ENCODE measurements at regions not wholly inside any gene's neighbourhood (a gene's known extent, or its start where the extent isn't known, plus 50 kb on each side); places are given as distances from the start of the nearest gene placed in this dataset.

DNA sequence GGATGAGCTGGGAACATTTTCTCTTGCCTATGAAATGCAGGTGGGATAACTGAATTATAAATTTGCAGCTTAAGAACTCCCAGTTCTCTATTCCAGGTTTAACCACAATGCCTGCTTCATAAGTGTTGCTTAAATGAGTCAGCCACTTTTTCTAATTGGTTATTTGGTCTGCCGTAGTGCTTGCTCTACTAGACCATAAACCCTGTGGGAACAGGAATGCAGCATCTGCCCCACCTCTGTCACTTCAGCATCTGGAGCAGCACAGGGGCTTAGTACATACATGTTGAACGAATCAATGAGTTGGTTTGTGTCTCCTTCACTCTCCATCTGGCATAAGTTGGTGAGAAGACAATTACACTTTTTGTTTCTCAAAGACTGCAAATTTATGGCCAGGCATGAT is 95.2 kb upstream of the PTER start:
- Mint-ChIP-seq H3K36me3 (no peaks in the 10 kb centered on the region), H3K4me1 (ENCODE audit: low read depth) (no peaks in the 10 kb centered on the region), H3K27ac (no peak overlapping the region), H3K9me3 (no peaks in the 10 kb centered on the region), H3K27me3 (peaks cover 6% of the 10 kb centered on the region), H3K4me3 (no peak overlapping the region)
- DNase-seq = no peak
- ChIA-PET POLR2A (no interaction called here), CTCF (no interaction called here)
- intact Hi-C loops (cut with micrococcal nuclease) = no loop called here

DNA sequence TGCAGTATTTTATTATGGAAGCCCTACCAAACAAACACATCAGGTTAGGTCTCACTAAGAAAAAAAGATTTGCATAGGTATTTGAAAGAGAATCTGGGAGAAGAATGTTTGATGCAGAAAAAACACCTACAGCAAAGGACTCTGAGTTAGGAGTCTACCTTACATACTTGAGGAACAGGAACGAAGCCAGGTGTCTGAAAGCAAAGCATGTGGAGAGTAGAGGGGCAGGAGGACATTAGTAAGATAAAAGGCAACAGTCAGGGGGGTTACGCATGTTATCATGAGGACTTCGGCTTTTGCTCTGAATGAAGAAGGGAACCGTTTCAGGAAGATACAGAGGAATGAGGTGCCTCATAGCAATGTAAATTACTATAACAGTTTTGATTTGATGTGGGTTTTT is 87.9 kb upstream of the PTER start:
- Mint-ChIP-seq H3K4me1 (ENCODE audit: low read depth) (no peaks in the 10 kb centered on the region), H3K27ac (no peak overlapping the region), H3K36me3 (no peaks in the 10 kb centered on the region), H3K4me3 (no peak overlapping the region), H3K27me3 (peaks cover 4% of the 10 kb centered on the region), H3K9me3 (peaks cover 4% of the 10 kb centered on the region)
- ChIA-PET CTCF (no interaction called here), POLR2A (no interaction called here)
- no peak for DNase-seq
- intact Hi-C loops (cut with micrococcal nuclease) = no loop called here

GRCh38 chr10:16352146-16352545 is 84.7 kb upstream of the PTER start:
- H3K4me3 Mint-ChIP-seq = no peak overlapping the region
- peaks cover 1% of the 10 kb centered on the region for H3K27me3 Mint-ChIP-seq
- H3K4me1 Mint-ChIP-seq (ENCODE audit: low read depth) = no peaks in the 10 kb centered on the region
- intact Hi-C loops (cut with micrococcal nuclease) = no loop called here
- no peaks in the 10 kb centered on the region for H3K36me3 Mint-ChIP-seq
- H3K27ac Mint-ChIP-seq = no peak overlapping the region
- ChIA-PET POLR2A (no interaction called here), CTCF (no interaction called here)
- DNase-seq = no peak
- H3K9me3 Mint-ChIP-seq = peaks cover 4% of the 10 kb centered on the region

DNA sequence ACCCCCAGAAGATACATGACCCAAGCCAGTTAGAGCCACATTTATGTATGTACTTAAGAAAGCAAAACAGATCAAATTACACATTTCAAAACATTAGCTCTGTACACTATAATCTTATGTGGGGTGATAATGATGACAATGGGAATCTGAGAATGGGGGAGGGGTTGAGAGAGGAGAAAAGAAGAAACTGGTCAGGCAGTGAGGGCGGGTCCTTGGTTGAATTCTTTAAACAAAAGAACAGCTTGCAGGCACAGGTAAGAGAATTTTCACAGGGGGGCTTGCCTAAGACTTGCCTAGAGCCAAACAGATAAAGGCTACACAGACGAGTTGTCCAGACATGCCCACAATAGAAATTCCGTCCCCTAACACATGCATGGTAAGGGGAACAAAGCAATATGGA is 76.8 kb upstream of the PTER start:
- Mint-ChIP-seq H3K27ac (no peak overlapping the region), H3K9me3 (peaks cover 6% of the 10 kb centered on the region), H3K27me3 (peaks cover 7% of the 10 kb centered on the region), H3K4me1 (ENCODE audit: low read depth) (no peaks in the 10 kb centered on the region), H3K4me3 (no peak overlapping the region), H3K36me3 (no peaks in the 10 kb centered on the region)
- ChIA-PET CTCF (no interaction called here), POLR2A (no interaction called here)
- intact Hi-C loops (cut with micrococcal nuclease) = no loop called here
- DNase-seq = no peak

DNA sequence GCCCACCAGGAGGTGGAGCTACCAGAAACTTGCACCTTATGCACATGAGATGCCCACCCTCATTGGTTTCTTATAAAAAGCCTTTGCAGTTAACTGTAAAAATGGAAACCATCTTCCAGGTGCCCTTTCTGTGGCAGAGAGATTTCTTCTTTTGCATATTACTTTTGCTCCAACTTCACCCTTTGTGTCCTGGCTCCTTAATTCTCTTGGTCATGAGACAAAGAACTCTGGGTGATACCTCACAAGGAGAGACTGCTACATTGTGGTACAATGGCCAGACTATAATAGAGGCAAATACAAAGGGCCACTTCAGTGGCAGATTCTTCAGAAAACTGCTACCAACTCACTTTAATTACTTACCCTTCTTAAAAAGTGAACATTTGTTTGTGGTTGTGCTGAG is 76.4 kb upstream of the PTER start:
- Mint-ChIP-seq H3K27me3 (peaks cover 7% of the 10 kb centered on the region), H3K4me1 (ENCODE audit: low read depth) (no peaks in the 10 kb centered on the region), H3K36me3 (no peaks in the 10 kb centered on the region), H3K9me3 (peaks cover 6% of the 10 kb centered on the region), H3K4me3 (no peak overlapping the region), H3K27ac (no peak overlapping the region)
- DNase-seq = no peak
- intact Hi-C loops (cut with micrococcal nuclease) = no loop called here
- ChIA-PET CTCF (no interaction called here), POLR2A (no interaction called here)

GRCh38 chr10:16361086-16361485 is 75.7 kb upstream of the PTER start:
- no peak overlapping the region for H3K27ac Mint-ChIP-seq
- H3K9me3 Mint-ChIP-seq = peaks cover 6% of the 10 kb centered on the region
- H3K4me1 Mint-ChIP-seq (ENCODE audit: low read depth) = no peaks in the 10 kb centered on the region
- no peaks in the 10 kb centered on the region for H3K36me3 Mint-ChIP-seq
- H3K27me3 Mint-ChIP-seq = peaks cover 7% of the 10 kb centered on the region
- H3K4me3 Mint-ChIP-seq = no peak overlapping the region
- CTCF ChIA-PET = no interaction called here
- DNase-seq = no peak
- POLR2A ChIA-PET = no interaction called here
- intact Hi-C loops (cut with micrococcal nuclease) = no loop called here

DNA sequence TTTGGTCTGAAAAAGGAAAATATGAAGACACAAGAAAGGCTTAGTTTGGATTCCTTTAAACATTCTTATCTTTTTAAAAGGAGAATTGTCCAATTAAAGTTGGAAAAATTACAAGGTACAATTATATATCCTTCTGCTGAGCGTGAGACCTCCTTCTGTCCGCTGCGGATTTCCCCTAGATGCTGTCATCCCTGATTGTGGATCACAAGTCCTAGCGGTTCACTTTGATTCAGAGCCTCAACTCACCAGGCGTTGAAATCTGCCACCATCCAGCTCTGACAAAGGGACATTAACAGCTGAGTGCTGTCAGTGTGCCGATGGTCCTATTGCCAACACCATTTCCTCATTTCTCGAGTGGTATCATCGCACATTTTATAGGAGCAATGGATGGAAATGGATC is 73.1 kb upstream of the PTER start:
- Mint-ChIP-seq H3K36me3 (no peaks in the 10 kb centered on the region), H3K9me3 (peaks cover 6% of the 10 kb centered on the region), H3K4me1 (ENCODE audit: low read depth) (no peaks in the 10 kb centered on the region), H3K27ac (no peak overlapping the region), H3K4me3 (no peak overlapping the region), H3K27me3 (peaks cover 9% of the 10 kb centered on the region)
- CTCF ChIA-PET = no interaction called here
- DNase-seq = no peak
- intact Hi-C loops (cut with micrococcal nuclease) = no loop called here
- POLR2A ChIA-PET = no interaction called here

DNA sequence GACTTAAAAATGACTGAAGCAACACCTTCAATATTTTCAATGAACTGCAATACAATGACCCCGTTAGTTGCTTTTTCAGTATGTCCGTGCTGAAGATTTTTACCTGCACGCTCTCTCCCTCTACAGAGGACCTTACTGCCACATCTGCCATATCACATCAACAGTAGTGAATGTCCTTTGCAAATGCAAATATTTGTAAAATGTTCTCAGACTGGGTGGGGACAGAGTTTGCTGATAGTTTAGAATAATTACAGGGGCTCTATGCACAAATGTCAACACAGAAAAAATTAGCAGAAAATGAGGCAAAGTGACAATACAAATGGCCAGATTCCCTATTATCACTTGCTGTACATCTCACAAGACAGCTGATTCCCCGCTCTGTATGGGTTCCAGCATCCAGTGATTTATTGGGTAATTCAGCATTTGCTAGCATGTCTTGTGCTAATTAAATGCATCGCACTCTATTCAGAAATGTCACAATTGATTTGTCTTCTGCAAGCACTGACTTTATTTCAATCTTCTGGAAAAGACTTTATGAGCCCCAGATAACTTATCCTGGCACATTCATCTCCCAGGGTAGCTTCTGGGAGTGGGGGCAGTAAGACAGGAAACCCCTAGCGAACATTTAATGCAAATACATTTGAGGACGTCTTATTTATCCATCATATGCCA is 69.1 kb upstream of the PTER start:
- POLR2A ChIA-PET = no interaction called here
- Mint-ChIP-seq H3K27ac (no peak overlapping the region), H3K36me3 (no peaks in the 10 kb centered on the region), H3K9me3 (no peaks in the 10 kb centered on the region), H3K4me3 (no peak overlapping the region), H3K27me3 (peaks cover 12% of the 10 kb centered on the region), H3K4me1 (ENCODE audit: low read depth) (no peaks in the 10 kb centered on the region)
- CTCF ChIA-PET = no interaction called here
- DNase-seq = no peak
- intact Hi-C loops (cut with micrococcal nuclease) = no loop called here

- peaks cover 4% of the 10 kb centered on the region for H3K27me3 Mint-ChIP-seq
- intact Hi-C loops (cut with micrococcal nuclease) = no loop called here
- no peaks in the 10 kb centered on the region for H3K9me3 Mint-ChIP-seq
- no peak overlapping the region for H3K27ac Mint-ChIP-seq
- H3K36me3 Mint-ChIP-seq = no peaks in the 10 kb centered on the region
- no peak for DNase-seq
- H3K4me3 Mint-ChIP-seq = no peak overlapping the region
- CTCF ChIA-PET = no interaction called here
- POLR2A ChIA-PET = no interaction called here
- H3K4me1 Mint-ChIP-seq (ENCODE audit: low read depth) = no peaks in the 10 kb centered on the region
Measured at GRCh38 chr10:16381083-16381482, 55.7 kb upstream of the PTER start.

GRCh38 chr10:16384021-16384420 is 52.8 kb upstream of the PTER start:
- H3K9me3 Mint-ChIP-seq = no peaks in the 10 kb centered on the region
- peaks cover 6% of the 10 kb centered on the region for H3K27me3 Mint-ChIP-seq
- no peak overlapping the region for H3K4me3 Mint-ChIP-seq
- H3K36me3 Mint-ChIP-seq = no peaks in the 10 kb centered on the region
- intact Hi-C loops (cut with micrococcal nuclease) = no loop called here
- CTCF ChIA-PET = no interaction called here
- no peak overlapping the region for H3K27ac Mint-ChIP-seq
- no peak for DNase-seq
- POLR2A ChIA-PET = no interaction called here
- no peaks in the 10 kb centered on the region for H3K4me1 Mint-ChIP-seq (ENCODE audit: low read depth)

DNA sequence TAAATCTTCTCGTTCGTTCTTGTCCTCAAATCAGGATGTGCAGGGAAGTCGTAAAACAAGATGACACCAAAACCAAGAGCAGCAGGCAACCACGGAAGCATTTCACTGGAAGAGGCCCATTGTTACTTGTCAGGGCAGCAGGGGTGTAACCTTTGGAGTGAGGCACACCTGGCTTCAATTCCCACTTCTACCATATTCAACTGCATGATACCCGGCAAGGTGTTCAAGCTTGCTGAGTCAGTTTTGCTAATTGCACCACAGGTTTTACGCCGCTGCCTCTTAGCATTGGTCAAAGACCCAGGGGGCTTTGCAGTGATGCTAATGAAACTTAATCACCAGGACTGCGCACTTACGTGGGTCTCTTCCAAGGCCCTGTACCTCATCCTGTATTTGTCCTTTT is 50.0 kb upstream of the PTER start:
- H3K4me1 Mint-ChIP-seq (ENCODE audit: low read depth) = no peaks in the 10 kb centered on the region
- intact Hi-C loops (cut with micrococcal nuclease) = no loop called here
- POLR2A ChIA-PET = no interaction called here
- DNase-seq = no peak
- H3K27me3 Mint-ChIP-seq = peaks cover 6% of the 10 kb centered on the region
- no peak overlapping the region for H3K4me3 Mint-ChIP-seq
- H3K27ac Mint-ChIP-seq = no peak overlapping the region
- H3K36me3 Mint-ChIP-seq = no peaks in the 10 kb centered on the region
- no peaks in the 10 kb centered on the region for H3K9me3 Mint-ChIP-seq
- CTCF ChIA-PET = no interaction called here
